PC-9 (cell line): ENCODE measurements at regions not wholly inside any gene's neighbourhood (a gene's known extent, or its start where the extent isn't known, plus 50 kb on each side); places are given as distances from the start of the nearest gene placed in this dataset.

Source experiments
- BruUV-seq: library from RNA; stranded (reverse); fragments of 400-500 nt; replicated peaks from 2 replicates; lab custom pipeline; 2021; lab: Mats Ljungman, UMichigan
- CTCF ChIA-PET: fragments of 300-600 bp; sonication (Branson Sonifier 250); formaldehyde crosslinking; loops from one replicate; lab custom pipeline; 2022; ENCODE audit warnings: antibody characterized with exemption; lab: Charles Lee
- POLR2A ChIA-PET: fragments of 300-600 bp; sonication (Branson Sonifier 250); formaldehyde crosslinking; loops from one replicate; lab custom pipeline; 2022; ENCODE audit warnings: antibody characterized with exemption; ENCODE audit not compliant: unreplicated experiment; lab: Charles Lee
- DNase-seq, 2 experiments: peaks; one replicate each; pipeline versions ENCODE4 v3.0.0 to v3.0.0-alpha.2; 2015 to 2022; ENCODE audit warnings: mixed read lengths in 1 of 2
- H2AFZ ChIP-seq: fragments of 200-600 bp; sonication (generic); 2 replicates; pipeline ENCODE4 v1.8.1; 2017; ENCODE audit warnings: antibody characterized with exemption
- H3F3A ChIP-seq: fragments of 200-600 bp; sonication (generic); 2 replicates; pipeline ENCODE4 v1.8.1; 2017; ENCODE audit warnings: antibody characterized with exemption, mild to moderate bottlenecking, low read depth; ENCODE audit not compliant: insufficient read depth
- H3K27ac ChIP-seq: fragments of 200-600 bp; sonication (generic); 2 replicates; pipeline ENCODE4 v1.6.1; 2016; ENCODE audit warnings: mixed run types
- H3K27me3 ChIP-seq: fragments of 200-600 bp; sonication (generic); 2 replicates; pipeline ENCODE4 v1.6.1; 2016; ENCODE audit warnings: low read depth, mixed run types; ENCODE audit not compliant: insufficient read depth
- H3K36me3 ChIP-seq: fragments of 200-600 bp; sonication (generic); 2 replicates; pipeline ENCODE4 v1.6.1; 2016; ENCODE audit warnings: low read depth, mixed run types
- H3K4me1 ChIP-seq: fragments of 200-600 bp; sonication (generic); replicated peaks from 2 replicates; pipeline ENCODE4 v1.6.1; 2016; ENCODE audit warnings: mixed run types; ENCODE audit not compliant: insufficient read depth
- H3K4me2 ChIP-seq: fragments of 200-600 bp; sonication (generic); 2 replicates; pipeline ENCODE4 v1.6.1; 2017; ENCODE audit warnings: mixed run types
- H3K4me3 ChIP-seq: fragments of 200-600 bp; sonication (generic); 2 replicates; pipeline ENCODE4 v1.6.1; 2016; ENCODE audit warnings: mixed run types
- H3K79me2 ChIP-seq: fragments of 200-600 bp; sonication (generic); 2 replicates; pipeline ENCODE4 v1.6.1; 2017; ENCODE audit warnings: low read depth, mixed run types
- H3K9me2 ChIP-seq: fragments of 200-600 bp; sonication (generic); 2 replicates; pipeline ENCODE4 v1.8.1; 2017; ENCODE audit warnings: mild to moderate bottlenecking; ENCODE audit not compliant: insufficient read depth
- H3K9me3 ChIP-seq: fragments of 200-600 bp; sonication (generic); 2 replicates; pipeline ENCODE4 v1.8.1; 2016; ENCODE audit warnings: low read depth; ENCODE audit not compliant: insufficient read depth
- H4K20me1 ChIP-seq: fragments of 200-600 bp; sonication (generic); 2 replicates; pipeline ENCODE4 v1.8.1; 2017; ENCODE audit not compliant: insufficient read depth
- EZH2 ChIP-seq: fragments of 200-600 bp; sonication (generic); IDR thresholded peaks from 2 replicates; pipeline ENCODE4 v1.8.0; 2017; ENCODE audit warnings: antibody characterized with exemption, low read depth
- intact Hi-C: fragments of 100-400 bp; cut with micrococcal nuclease; formaldehyde crosslinking; loops from one replicate; pipeline ENCODE4 v1.10.0; 2022; ENCODE audit not compliant: unreplicated experiment
- TF ChIP-seq, protein P1 (sequence below): fragments of 200-600 bp; sonication (generic); conservative IDR thresholded peaks from 2 replicates; pipeline ENCODE4 v1.6.1; 2017; ENCODE audit warnings: mixed run types, antibody characterized with exemption, mild to moderate bottlenecking, moderate library complexity

- Histone ChIP-seq H3K9me2 (no peaks in the 10 kb centered on the region), H2AFZ (no peak overlapping the region), H3K27me3 (no peaks in the 10 kb centered on the region), H3K79me2 (no peaks in the 10 kb centered on the region), H3K36me3 (no peaks in the 10 kb centered on the region), H3K9me3 (no peaks in the 10 kb centered on the region), H4K20me1 (no peaks in the 10 kb centered on the region), H3K4me2 (no peak overlapping the region), H3K27ac (no peak overlapping the region), H3F3A (no peaks in the 10 kb centered on the region), H3K4me1 (no peaks in the 10 kb centered on the region), H3K4me3 (no peak overlapping the region)
- intact Hi-C loops = no loop called here
- no TSS peak for BruUV-seq
- TF ChIP-seq, protein P1, sequence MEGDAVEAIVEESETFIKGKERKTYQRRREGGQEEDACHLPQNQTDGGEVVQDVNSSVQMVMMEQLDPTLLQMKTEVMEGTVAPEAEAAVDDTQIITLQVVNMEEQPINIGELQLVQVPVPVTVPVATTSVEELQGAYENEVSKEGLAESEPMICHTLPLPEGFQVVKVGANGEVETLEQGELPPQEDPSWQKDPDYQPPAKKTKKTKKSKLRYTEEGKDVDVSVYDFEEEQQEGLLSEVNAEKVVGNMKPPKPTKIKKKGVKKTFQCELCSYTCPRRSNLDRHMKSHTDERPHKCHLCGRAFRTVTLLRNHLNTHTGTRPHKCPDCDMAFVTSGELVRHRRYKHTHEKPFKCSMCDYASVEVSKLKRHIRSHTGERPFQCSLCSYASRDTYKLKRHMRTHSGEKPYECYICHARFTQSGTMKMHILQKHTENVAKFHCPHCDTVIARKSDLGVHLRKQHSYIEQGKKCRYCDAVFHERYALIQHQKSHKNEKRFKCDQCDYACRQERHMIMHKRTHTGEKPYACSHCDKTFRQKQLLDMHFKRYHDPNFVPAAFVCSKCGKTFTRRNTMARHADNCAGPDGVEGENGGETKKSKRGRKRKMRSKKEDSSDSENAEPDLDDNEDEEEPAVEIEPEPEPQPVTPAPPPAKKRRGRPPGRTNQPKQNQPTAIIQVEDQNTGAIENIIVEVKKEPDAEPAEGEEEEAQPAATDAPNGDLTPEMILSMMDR = no peak
- no peak for TF ChIP-seq EZH2
- ChIA-PET CTCF (no interaction called here), POLR2A (no interaction called here)
- DNase-seq = no peak
These were observed 103.5 kb upstream of the HS3ST3A1 start for GRCh38 chr17:13705221-13705620.

GRCh38 chr17:13721705-13722104 lies 120.0 kb upstream of the HS3ST3A1 start:
- ChIA-PET CTCF (no interaction called here), POLR2A (no interaction called here)
- H3F3A ChIP-seq = no peaks in the 10 kb centered on the region

DNA sequence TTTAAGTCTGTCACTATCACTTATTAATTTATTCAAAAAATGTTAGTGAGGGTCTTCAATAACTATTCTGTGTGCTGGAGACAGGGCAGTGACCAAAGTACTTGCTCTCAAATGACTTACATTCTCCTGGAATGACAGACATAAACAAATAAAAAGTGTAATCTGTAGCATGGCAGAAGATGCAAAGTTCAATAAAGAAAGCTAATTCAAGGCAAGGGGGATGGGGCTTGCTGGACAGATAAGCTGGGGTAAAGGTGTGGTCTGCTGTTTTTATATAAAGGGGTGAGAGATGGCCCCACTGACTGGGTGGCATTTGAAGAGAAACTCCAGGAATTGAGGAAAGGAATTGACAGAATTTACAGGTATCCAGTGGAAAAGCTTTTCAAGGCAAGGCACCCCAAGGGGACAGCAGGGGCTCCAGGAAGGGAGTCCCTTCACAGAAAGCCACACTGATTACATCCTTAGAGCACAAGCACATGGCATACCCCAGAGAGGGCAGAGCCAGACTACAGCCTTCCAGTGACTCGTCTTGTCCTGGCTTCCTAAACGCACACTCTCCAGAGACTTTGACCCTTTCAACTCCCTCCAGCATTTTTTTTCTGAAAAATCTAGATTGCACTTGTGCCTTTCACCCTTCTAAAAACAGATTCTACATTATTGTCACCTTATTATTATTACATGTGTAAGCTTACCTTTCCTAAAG lies 123.7 kb upstream of the HS3ST3A1 start:
- H3K4me2 ChIP-seq = no peak overlapping the region
- CTCF ChIA-PET = no interaction called here

More at GRCh38 chr17:13721705-13722104, 120.0 kb upstream of the HS3ST3A1 start:
- DNase-seq = no peak
- no peaks in the 10 kb centered on the region for H3K36me3 ChIP-seq
- H3K9me2 ChIP-seq = no peaks in the 10 kb centered on the region
- intact Hi-C loops = no loop called here
- no peak for TF ChIP-seq EZH2
- TF ChIP-seq, protein P1 = no peak
- H3K27ac ChIP-seq = no peak overlapping the region
- H3K79me2 ChIP-seq = no peaks in the 10 kb centered on the region
- no peaks in the 10 kb centered on the region for H3K4me1 ChIP-seq
- no peak overlapping the region for H3K4me2 ChIP-seq
- no peaks in the 10 kb centered on the region for H3K9me3 ChIP-seq
- no peaks in the 10 kb centered on the region for H4K20me1 ChIP-seq
- no peak overlapping the region for H3K4me3 ChIP-seq
- H3K27me3 ChIP-seq = peaks cover 18% of the 10 kb centered on the region; the same call in 1 of the 2 replicates
- BruUV-seq = no TSS peak
- no peak overlapping the region for H2AFZ ChIP-seq

More for the DNA sequence above, 123.7 kb upstream of the HS3ST3A1 start:
- BruUV-seq = no TSS peak
- TF ChIP-seq, protein P1 = no peak
- Histone ChIP-seq H3K4me1 (no peaks in the 10 kb centered on the region), H3K36me3 (no peaks in the 10 kb centered on the region), H3K4me3 (no peak overlapping the region), H3F3A (no peaks in the 10 kb centered on the region), H3K27ac (no peak overlapping the region), H3K9me3 (no peaks in the 10 kb centered on the region), H3K9me2 (no peaks in the 10 kb centered on the region), H3K27me3 (peaks cover 11% of the 10 kb centered on the region; the same call in 1 of the 2 replicates), H3K79me2 (no peaks in the 10 kb centered on the region), H2AFZ (no peak overlapping the region), H4K20me1 (no peaks in the 10 kb centered on the region)
- intact Hi-C loops = no loop called here
- POLR2A ChIA-PET = no interaction called here
- DNase-seq = no peak
